Left renal cortex interstitium (tissue), 4 donors: ENCODE measurements at regions not wholly inside any gene's neighbourhood (a gene's known extent, or its start where the extent isn't known, plus 50 kb on each side); places are given as distances from the start of the nearest gene placed in this dataset.
"Not testable (repeated sequence)": the region's sequence is repeated elsewhere in the genome, so short reads cannot be mapped to it uniquely, and the experiment has no call there.

Source experiments
- DNase-seq, 4 donors: peaks; one replicate each; pipeline ENCODE4 v3.0.0-alpha.2; 2013; ENCODE audit warnings: low read depth in 4 of 4, low spot score in 2 of 4, missing footprints in 1 of 4

GRCh38 chr11:81227409-81227808, 1506.3 kb downstream of the FAM181B start:
- not testable (repeated sequence) for DNase-seq

GRCh38 chr11:81224396-81224795, 1509.3 kb downstream of the FAM181B start:
- DNase-seq = no peak

- DNase-seq = no peak
Measured at GRCh38 chr11:81222491-81222890, 1511.2 kb downstream of the FAM181B start.

- no peak for DNase-seq
Measured at GRCh38 chr11:81220146-81220895, 1513.3 kb downstream of the FAM181B start.

GRCh38 chr11:81219661-81220060, 1514.0 kb downstream of the FAM181B start:
- DNase-seq = no peak

GRCh38 chr11:81218440-81218839, 1515.2 kb downstream of the FAM181B start:
- no peak for DNase-seq

- DNase-seq = no peak
Measured at GRCh38 chr11:81211050-81211449, 1522.6 kb downstream of the FAM181B start.

- no peak for DNase-seq
Measured at GRCh38 chr11:81207421-81208054, 1526.1 kb downstream of the FAM181B start.

GRCh38 chr11:81203876-81204275, 1529.8 kb downstream of the FAM181B start:
- no peak for DNase-seq

GRCh38 chr11:81197396-81197795, 1536.3 kb downstream of the FAM181B start:
- no peak for DNase-seq

- no peak for DNase-seq
Measured at GRCh38 chr11:81192516-81192915, 1541.1 kb downstream of the FAM181B start.

- no peak for DNase-seq
Measured at GRCh38 chr11:81190546-81190945, 1543.1 kb downstream of the FAM181B start.

GRCh38 chr11:81187033-81187432, 1546.6 kb downstream of the FAM181B start:
- not testable (repeated sequence) for DNase-seq

- DNase-seq = no peak
Measured at GRCh38 chr11:81174646-81175330, 1558.9 kb downstream of the FAM181B start.

GRCh38 chr11:81165164-81165563, 1568.5 kb downstream of the FAM181B start:
- DNase-seq = no peak

- DNase-seq = no peak
Measured at GRCh38 chr11:81159900-81160299, 1573.8 kb downstream of the FAM181B start.

- DNase-seq = no peak
Measured at GRCh38 chr11:81135570-81135969, 1598.1 kb downstream of the FAM181B start.

GRCh38 chr11:81129618-81130017, 1604.0 kb downstream of the FAM181B start:
- DNase-seq = no peak

GRCh38 chr11:81112718-81113117, 1620.9 kb downstream of the FAM181B start:
- no peak for DNase-seq

- no peak for DNase-seq
Measured at GRCh38 chr11:81104051-81104450, 1629.6 kb downstream of the FAM181B start.

GRCh38 chr11:81098471-81098870, 1635.2 kb downstream of the FAM181B start:
- no peak for DNase-seq

- no peak for DNase-seq
Measured at GRCh38 chr11:81092522-81092921, 1641.1 kb downstream of the FAM181B start.
